Liver (tissue), 8 donors: ENCODE measurements at regions not wholly inside any gene's neighbourhood (a gene's known extent, or its start where the extent isn't known, plus 50 kb on each side); places are given as distances from the start of the nearest gene placed in this dataset.

Source experiments
- DNase-seq: peaks from one replicate; pipeline ENCODE4 v3.0.0-alpha.2; 2017; ENCODE audit warnings: low spot score
- H3K27ac ChIP-seq, 2 donors: one replicate each; pipeline ENCODE4 v1.7.0; 2013; ENCODE audit warnings: inconsistent platforms in 2 of 2, low read length in 2 of 2, control low read depth in 1 of 2, low read depth in 1 of 2, mild to moderate bottlenecking in 1 of 2
- H3K27me3 ChIP-seq, 4 donors: one replicate each; pipeline versions ENCODE4 v1.6.1 to v1.7.0; 2013; ENCODE audit warnings: low read length in 3 of 4, inconsistent platforms in 1 of 4, mild to moderate bottlenecking in 1 of 4, moderate library complexity in 1 of 4; ENCODE audit not compliant: control insufficient read depth in 4 of 4, insufficient read depth in 4 of 4
- H3K36me3 ChIP-seq, 4 donors: one replicate each; pipeline versions ENCODE4 v1.6.1 to v1.7.0; 2013; ENCODE audit warnings: low read length in 3 of 4, mild to moderate bottlenecking in 3 of 4, low read depth in 1 of 4, moderate library complexity in 1 of 4; ENCODE audit not compliant: control insufficient read depth in 4 of 4, insufficient read depth in 3 of 4
- H3K4me1 ChIP-seq, 4 donors: one replicate each; pipeline versions ENCODE4 v1.6.1 to v1.7.0; 2013; ENCODE audit warnings: low read length in 3 of 4, mild to moderate bottlenecking in 3 of 4, moderate library complexity in 1 of 4; ENCODE audit not compliant: control insufficient read depth in 4 of 4, insufficient read depth in 4 of 4
- H3K4me3 ChIP-seq, 3 donors: one replicate each; pipeline versions ENCODE4 v1.6.1 to v1.7.0; 2013; ENCODE audit warnings: low read length in 3 of 3, control low read depth in 1 of 3, low read depth in 1 of 3, mild to moderate bottlenecking in 1 of 3
- H3K9ac ChIP-seq, 2 donors: one replicate each; pipeline ENCODE4 v1.7.0; 2013; ENCODE audit warnings: low read length in 2 of 2, mild to moderate bottlenecking in 2 of 2, moderate library complexity in 2 of 2, control low read depth in 1 of 2, low read depth in 1 of 2
- H3K9me3 ChIP-seq, 4 donors: one replicate each; pipeline versions ENCODE4 v1.6.1 to v1.7.0; 2013; ENCODE audit warnings: low read length in 3 of 4; ENCODE audit not compliant: control insufficient read depth in 4 of 4
- CTCF ChIP-seq: fragments of 150-350 bp; IDR thresholded peaks from 2 replicates; pipeline ENCODE4 v1.5.1; 2017; ENCODE audit warnings: improper control_type of control experiment, low read depth, low read length; ENCODE audit not compliant: missing input control
- EGR1 ChIP-seq, 2 donors: IDR thresholded peaks; 2 replicates each; pipeline ENCODE4 v1.6.1; 2016 to 2018; ENCODE audit warnings: antibody characterized with exemption in 2 of 2, low read depth in 2 of 2
- FOXA1 ChIP-seq: IDR thresholded peaks from 2 replicates; pipeline ENCODE4 v1.6.1; 2016; ENCODE audit warnings: antibody characterized with exemption
- FOXA2 ChIP-seq: IDR thresholded peaks from 2 replicates; pipeline ENCODE4 v1.6.1; 2016; ENCODE audit warnings: antibody characterized with exemption
- GABPA ChIP-seq, 2 donors: IDR thresholded peaks in 1 of 2; conservative IDR thresholded peaks in 1 of 2; 2 replicates each; pipeline ENCODE4 v1.6.1; 2016; ENCODE audit warnings: antibody characterized with exemption in 2 of 2, mild to moderate bottlenecking in 1 of 2, moderate library complexity in 1 of 2
- HNF4G ChIP-seq: IDR thresholded peaks from 2 replicates; pipeline ENCODE4 v1.6.1; 2016; ENCODE audit warnings: antibody characterized with exemption
- JUND ChIP-seq, 2 donors: IDR thresholded peaks; 2 replicates each; pipeline ENCODE4 v1.6.1; 2016; ENCODE audit warnings: antibody characterized with exemption in 2 of 2
- NR2F2 ChIP-seq: IDR thresholded peaks from 2 replicates; pipeline ENCODE4 v1.6.1; 2016; ENCODE audit warnings: antibody characterized with exemption
- RAD21 ChIP-seq, 2 donors: IDR thresholded peaks; 2 replicates each; pipeline ENCODE4 v1.6.1; 2016; ENCODE audit warnings: antibody characterized with exemption in 2 of 2, mild to moderate bottlenecking in 2 of 2
- REST ChIP-seq: IDR thresholded peaks from 2 replicates; pipeline ENCODE4 v1.6.1; 2016; ENCODE audit warnings: antibody characterized with exemption, mild to moderate bottlenecking
- RXRA ChIP-seq, 2 donors: IDR thresholded peaks; 2 replicates each; pipeline ENCODE4 v1.6.1; 2017 to 2018; ENCODE audit warnings: antibody characterized with exemption in 2 of 2, mild to moderate bottlenecking in 1 of 2
- SP1 ChIP-seq: IDR thresholded peaks from 2 replicates; pipeline ENCODE4 v1.6.1; 2018; ENCODE audit warnings: antibody characterized with exemption, mild to moderate bottlenecking
- TAF1 ChIP-seq: conservative IDR thresholded peaks from 2 replicates; pipeline ENCODE4 v1.6.1; 2016; ENCODE audit warnings: antibody characterized with exemption, mild to moderate bottlenecking
- YY1 ChIP-seq: IDR thresholded peaks from 2 replicates; pipeline ENCODE4 v1.6.1; 2016; ENCODE audit warnings: antibody characterized with exemption, mild to moderate bottlenecking
- ZBTB33 ChIP-seq: IDR thresholded peaks from 2 replicates; pipeline ENCODE4 v1.6.1; 2016; ENCODE audit warnings: antibody characterized with exemption
- WGBS: extraction: QIAGEN DNeasy Blood & Tissue Kit; methylation state at CpG from one replicate; pipeline ENCODE4 v1.1.7; 2013; 5-methylcytosine and 5-hydroxymethylcytosine counted together
- TF ChIP-seq, protein P1 (sequence below): IDR thresholded peaks from 2 replicates; pipeline ENCODE4 v1.6.1; 2016; ENCODE audit warnings: antibody characterized with exemption
- TF ChIP-seq, protein P2 (sequence below): IDR thresholded peaks from 2 replicates; pipeline ENCODE4 v1.6.1; 2016; ENCODE audit warnings: antibody characterized with exemption
- donor health status: healthy.
- donor health status: healthy.
- donor health status: healthy.
- donor health status: healthy.
- donor health status: healthy.

- Histone ChIP-seq H3K27me3 (no peaks in the 10 kb centered on the region), H3K36me3 (no peaks in the 10 kb centered on the region), H3K27ac (no peak overlapping the region), H3K4me3 (no peak overlapping the region), H3K9me3 (no peaks in the 10 kb centered on the region), H3K9ac (no peak overlapping the region), H3K4me1 (no peaks in the 10 kb centered on the region)
- TF ChIP-seq TAF1 (no peak), JUND (IDR thresholded peaks at IDR 0.05) (no peak), YY1 (no peak), GABPA (IDR thresholded peaks at IDR 0.05 in 1 of 2, conservative IDR thresholded peaks at IDR 0.05 in 1 of 2) (no peak), HNF4G (no peak), EGR1 (IDR thresholded peaks at IDR 0.05; ENCODE audit: low read depth in 2 of 2) (no peak), NR2F2 (no peak), RAD21 (IDR thresholded peaks at IDR 0.05) (no peak)
- TF ChIP-seq, protein P1, sequence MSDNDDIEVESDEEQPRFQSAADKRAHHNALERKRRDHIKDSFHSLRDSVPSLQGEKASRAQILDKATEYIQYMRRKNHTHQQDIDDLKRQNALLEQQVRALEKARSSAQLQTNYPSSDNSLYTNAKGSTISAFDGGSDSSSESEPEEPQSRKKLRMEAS, result no peak
- WGBS, result 90% methylated on average over 4 of the region's 4 CpGs
- no peak for DNase-seq
These were observed 74.6 kb upstream of the OSBPL8 start for GRCh38 chr12:76634133-76634532.

DNA sequence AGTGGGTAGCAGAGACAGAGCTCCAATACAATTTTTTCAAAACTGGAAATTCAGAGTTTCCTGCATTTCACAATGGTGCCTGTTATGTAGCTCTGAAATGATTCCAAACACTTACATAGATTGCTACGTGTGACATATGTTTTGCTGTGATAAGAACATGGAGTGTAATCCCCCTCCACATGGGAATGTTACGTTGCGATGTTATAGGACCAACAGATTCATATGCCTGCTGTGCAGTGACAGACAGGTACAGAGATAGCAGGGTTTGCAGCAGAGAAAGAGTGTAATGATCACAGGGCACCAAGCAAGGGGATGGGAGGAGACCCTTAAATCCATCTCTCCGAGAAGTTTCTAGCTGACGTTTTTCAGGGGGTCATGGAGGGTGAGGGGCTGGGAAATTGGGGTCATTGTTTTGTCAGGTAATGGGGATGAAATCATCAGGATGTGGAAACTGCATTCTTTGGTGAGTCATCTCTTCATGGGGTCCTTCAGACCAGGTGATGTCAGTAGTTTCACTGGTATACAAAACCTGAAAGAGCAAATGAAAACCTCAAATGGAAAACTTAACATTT, 76.6 kb upstream of the OSBPL8 start:
- Histone ChIP-seq H3K27ac (no peak overlapping the region), H3K9ac (no peak overlapping the region), H3K36me3 (no peaks in the 10 kb centered on the region), H3K4me1 (no peaks in the 10 kb centered on the region), H3K27me3 (no peaks in the 10 kb centered on the region), H3K4me3 (no peak overlapping the region), H3K9me3 (no peaks in the 10 kb centered on the region)
- no peak for DNase-seq
- TF ChIP-seq RAD21 (IDR thresholded peaks at IDR 0.05), result no peak
- TF ChIP-seq ZBTB33, result no peak
- TF ChIP-seq YY1, result no peak
- no peak for TF ChIP-seq FOXA2
- no peak for TF ChIP-seq CTCF
- TF ChIP-seq JUND (IDR thresholded peaks at IDR 0.05), result no peak
- no peak for TF ChIP-seq SP1
- TF ChIP-seq HNF4G, result no peak
- TF ChIP-seq, protein P2, sequence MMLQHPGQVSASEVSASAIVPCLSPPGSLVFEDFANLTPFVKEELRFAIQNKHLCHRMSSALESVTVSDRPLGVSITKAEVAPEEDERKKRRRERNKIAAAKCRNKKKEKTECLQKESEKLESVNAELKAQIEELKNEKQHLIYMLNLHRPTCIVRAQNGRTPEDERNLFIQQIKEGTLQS, result no peak
- TF ChIP-seq, protein P1, result no peak
- TF ChIP-seq TAF1, result no peak
- no peak for TF ChIP-seq REST
- no peak for TF ChIP-seq NR2F2
- no peak for TF ChIP-seq RXRA (IDR thresholded peaks at IDR 0.05)
- TF ChIP-seq EGR1 (IDR thresholded peaks at IDR 0.05; ENCODE audit: low read depth in 2 of 2), result no peak
- TF ChIP-seq GABPA (IDR thresholded peaks at IDR 0.05 in 1 of 2, conservative IDR thresholded peaks at IDR 0.05 in 1 of 2), result no peak
- no peak for TF ChIP-seq FOXA1
- WGBS, result 82% methylated on average over 5 of the region's 5 CpGs
